ENCODE measurements at regions not wholly inside any gene's neighbourhood (a gene's known extent, or its start where the extent isn't known, plus 50 kb on each side); places are given as distances from the start of the nearest gene placed in this dataset.

GRCh38 chr2:524442-524841 lies 152.8 kb downstream of the TMEM18 start:
- H3K27ac ChIP-seq (ENCODE audit: low read depth, low read length) = no peak overlapping the region
- H3K27me3 Mint-ChIP-seq (ENCODE audit: insufficient read depth) = peaks cover 4% of the 10 kb centered on the region
- H3K36me3 Mint-ChIP-seq (ENCODE audit: low read depth) = no peaks in the 10 kb centered on the region
- no peak overlapping the region for H3K27ac Mint-ChIP-seq
- peaks cover 2% of the 10 kb centered on the region for H3K4me1 Mint-ChIP-seq
- no peaks in the 10 kb centered on the region for H3K9me3 ChIP-seq (ENCODE audit: control insufficient read depth, low read length)
- no peak for DNase-seq
- TF ChIP-seq CTCF (conservative IDR thresholded peaks at IDR 0.05) = no peak
- no peaks in the 10 kb centered on the region for H3K27me3 ChIP-seq (ENCODE audit: control insufficient read depth, insufficient read depth, low read length, poor library complexity, severe bottlenecking)
- 85 to 100% methylated on average over 1 to 3 of the region's 3 CpGs for WGBS, 2 experiments (ENCODE audit: insufficient coverage in 1 of 2, insufficient read length in 1 of 2)
- no peaks in the 10 kb centered on the region for H3K36me3 ChIP-seq (ENCODE audit: control insufficient read depth, insufficient read depth, low read length)
- H3K9ac ChIP-seq (ENCODE audit: extremely low read depth, low read length, poor library complexity, severe bottlenecking) = no peak overlapping the region
- H3K4me3 Mint-ChIP-seq = no peak overlapping the region
- no peak overlapping the region for H3K4me3 ChIP-seq (ENCODE audit: low read length)
- no peaks in the 10 kb centered on the region for H3K4me1 ChIP-seq (ENCODE audit: control insufficient read depth, insufficient read depth, low read length)
- H3K9me3 Mint-ChIP-seq = no peaks in the 10 kb centered on the region

- Histone ChIP-seq H3K4me3 (ENCODE audit: low read length) (no peak overlapping the region), H3K36me3 (ENCODE audit: control insufficient read depth, insufficient read depth, low read length) (no peaks in the 10 kb centered on the region), H3K9me3 (ENCODE audit: control insufficient read depth, low read length) (no peaks in the 10 kb centered on the region), H3K9ac (ENCODE audit: extremely low read depth, low read length, poor library complexity, severe bottlenecking) (no peak overlapping the region), H3K27me3 (ENCODE audit: control insufficient read depth, insufficient read depth, low read length, poor library complexity, severe bottlenecking) (no peaks in the 10 kb centered on the region), H3K4me1 (ENCODE audit: control insufficient read depth, insufficient read depth, low read length) (no peaks in the 10 kb centered on the region), H3K27ac (ENCODE audit: low read depth, low read length) (no peak overlapping the region)
- H3K4me1 Mint-ChIP-seq = no peaks in the 10 kb centered on the region
- no peak overlapping the region for H3K27ac Mint-ChIP-seq
- 92 to 93% methylated on average over 12 of the region's 12 CpGs for WGBS, 2 experiments (ENCODE audit: insufficient coverage in 1 of 2, insufficient read length in 1 of 2)
- H3K27me3 Mint-ChIP-seq (ENCODE audit: insufficient read depth) = peaks cover 4% of the 10 kb centered on the region
- H3K36me3 Mint-ChIP-seq (ENCODE audit: low read depth) = no peaks in the 10 kb centered on the region
- no peak overlapping the region for H3K4me3 Mint-ChIP-seq
- H3K9me3 Mint-ChIP-seq = no peaks in the 10 kb centered on the region
- TF ChIP-seq CTCF (conservative IDR thresholded peaks at IDR 0.05) = no peak
- no peak for DNase-seq
These were observed 153.4 kb downstream of the TMEM18 start for GRCh38 chr2:523698-524270.

- no peak overlapping the region for H3K9ac ChIP-seq (ENCODE audit: extremely low read depth, low read length, poor library complexity, severe bottlenecking)
- H3K4me3 Mint-ChIP-seq = no peak overlapping the region
- no peaks in the 10 kb centered on the region for H3K36me3 ChIP-seq (ENCODE audit: control insufficient read depth, insufficient read depth, low read length)
- H3K9me3 Mint-ChIP-seq = no peaks in the 10 kb centered on the region
- H3K27ac Mint-ChIP-seq = no peak overlapping the region
- DNase-seq = no peak
- H3K27me3 ChIP-seq (ENCODE audit: control insufficient read depth, insufficient read depth, low read length, poor library complexity, severe bottlenecking) = no peaks in the 10 kb centered on the region
- peaks cover 4% of the 10 kb centered on the region for H3K27me3 Mint-ChIP-seq (ENCODE audit: insufficient read depth)
- no peaks in the 10 kb centered on the region for H3K4me1 ChIP-seq (ENCODE audit: control insufficient read depth, insufficient read depth, low read length)
- no peaks in the 10 kb centered on the region for H3K9me3 ChIP-seq (ENCODE audit: control insufficient read depth, low read length)
- no peak for TF ChIP-seq CTCF (conservative IDR thresholded peaks at IDR 0.05)
- no peaks in the 10 kb centered on the region for H3K36me3 Mint-ChIP-seq (ENCODE audit: low read depth)
- H3K27ac ChIP-seq (ENCODE audit: low read depth, low read length) = no peak overlapping the region
- H3K4me3 ChIP-seq (ENCODE audit: low read length) = no peak overlapping the region
- WGBS, 2 experiments (ENCODE audit: insufficient coverage in 1 of 2, insufficient read length in 1 of 2) = 96 to 100% methylated on average over 5 to 9 of the region's 9 CpGs
- H3K4me1 Mint-ChIP-seq = no peaks in the 10 kb centered on the region
These were observed 154.4 kb downstream of the TMEM18 start for GRCh38 chr2:522776-523175.
